NCI-H2196 treated with DMSO at 0.1 percent for 48 hours (cell line): ENCODE measurements at regions not wholly inside any gene's neighbourhood (a gene's known extent, or its start where the extent isn't known, plus 50 kb on each side); places are given as distances from the start of the nearest gene placed in this dataset.

Experiments used
- DNase-seq: peaks from one replicate; lab custom pipeline; 2025; ENCODE audit not compliant: unreplicated experiment; lab: John Stamatoyannopoulos, UW

DNA sequence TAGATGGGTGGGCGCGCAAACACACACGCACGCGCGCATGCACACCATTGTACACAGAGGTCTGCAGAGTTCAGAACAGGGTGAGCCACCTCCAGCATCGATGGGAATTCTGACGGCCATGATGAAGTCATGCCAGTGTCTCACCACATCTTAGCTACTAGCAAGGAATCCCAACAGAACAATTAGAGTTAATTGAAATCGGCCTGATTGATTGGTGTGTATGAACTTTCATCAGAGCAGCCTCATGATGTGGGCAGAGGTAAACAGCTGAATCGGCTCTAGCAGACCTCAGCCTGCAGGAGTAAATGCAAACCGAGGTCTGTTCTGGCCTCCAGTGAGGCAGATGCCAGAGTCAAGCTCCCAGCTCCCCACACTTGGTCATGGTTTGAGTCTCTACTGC, 200.6 kb downstream of the CBLN1 start:
- DNase-seq: no peak

DNA sequence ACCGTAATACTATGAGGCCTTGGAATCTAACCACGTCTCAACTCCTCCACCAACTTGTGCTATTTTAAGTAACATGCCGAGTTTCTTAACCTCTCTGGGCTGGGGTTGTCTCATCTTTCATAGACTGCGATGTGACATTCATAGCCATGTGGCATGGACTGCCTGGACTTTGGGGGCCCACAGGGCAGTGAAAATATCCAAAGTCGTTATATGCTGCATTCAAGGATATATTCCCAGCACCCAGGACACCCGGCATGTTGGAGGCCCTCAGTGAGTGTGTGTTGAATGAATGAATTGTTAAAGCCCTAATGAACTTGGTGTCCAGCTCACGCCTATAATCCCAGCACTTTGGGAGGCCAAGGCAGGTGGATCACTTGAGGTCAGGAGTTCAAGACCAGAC, 203.1 kb downstream of the CBLN1 start:
- DNase-seq: no peak

- DNase-seq: no peak
These were observed 203.5 kb downstream of the CBLN1 start for GRCh38 chr16:49078104-49078503.

DNA sequence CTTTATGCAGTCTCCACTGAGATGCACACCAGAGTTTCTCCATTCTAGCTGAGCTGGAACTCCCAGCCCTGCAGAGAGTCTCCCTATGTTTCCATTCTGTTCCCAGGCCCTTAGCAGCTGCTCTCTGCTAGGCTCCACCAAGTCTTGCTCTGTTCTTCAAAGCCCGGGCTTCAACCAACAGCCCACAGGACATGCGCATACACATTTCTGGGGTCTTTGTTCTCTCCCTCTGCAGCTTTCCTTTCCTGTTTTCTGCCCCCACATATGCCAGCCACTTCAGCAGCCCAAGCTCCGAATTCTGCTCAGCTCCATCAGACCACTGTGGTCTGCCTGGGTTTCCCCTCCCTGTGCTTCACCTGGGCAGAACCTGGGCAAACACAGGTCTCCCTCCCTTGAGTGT, 205.9 kb downstream of the CBLN1 start:
- DNase-seq: no peak

DNA sequence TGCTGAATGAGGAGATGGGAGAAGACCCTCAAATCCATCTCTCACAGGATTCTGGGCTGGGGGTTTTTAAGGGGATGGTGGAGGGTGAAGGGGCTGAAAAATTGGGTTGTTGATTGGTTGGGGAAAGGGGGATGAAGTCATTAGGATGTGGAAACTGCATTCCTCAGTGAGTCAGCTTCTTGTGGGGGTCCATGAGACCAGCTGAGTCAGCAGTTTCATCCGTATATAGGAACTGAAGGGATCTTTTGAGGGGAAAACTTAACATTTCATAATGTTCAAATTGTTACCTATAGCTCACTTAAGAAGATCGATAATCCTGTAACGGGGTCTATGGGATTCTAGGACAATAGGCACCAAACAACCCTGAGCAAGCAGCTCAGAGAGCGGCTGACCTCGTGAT, 213.4 kb downstream of the CBLN1 start:
- no peak for DNase-seq

DNA sequence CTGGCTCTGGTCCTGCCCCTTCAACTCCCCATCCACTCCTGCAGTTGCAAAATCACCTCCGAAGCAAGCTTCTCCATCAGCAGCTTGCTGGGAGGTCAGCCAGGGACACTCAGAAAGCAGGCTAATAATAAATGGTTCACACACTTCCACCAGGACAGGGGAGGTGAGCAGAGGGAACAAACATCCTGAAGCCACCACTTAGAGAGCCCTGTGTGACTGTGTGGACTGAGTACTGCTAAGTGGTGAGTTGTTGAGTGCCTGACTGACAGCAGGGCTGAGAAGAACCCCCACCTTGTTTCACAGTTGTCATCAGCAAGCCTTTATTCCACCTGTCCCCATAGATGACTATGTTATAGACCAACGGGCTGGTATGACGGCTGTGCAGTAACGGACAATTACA, 213.9 kb downstream of the CBLN1 start:
- no peak for DNase-seq

DNA sequence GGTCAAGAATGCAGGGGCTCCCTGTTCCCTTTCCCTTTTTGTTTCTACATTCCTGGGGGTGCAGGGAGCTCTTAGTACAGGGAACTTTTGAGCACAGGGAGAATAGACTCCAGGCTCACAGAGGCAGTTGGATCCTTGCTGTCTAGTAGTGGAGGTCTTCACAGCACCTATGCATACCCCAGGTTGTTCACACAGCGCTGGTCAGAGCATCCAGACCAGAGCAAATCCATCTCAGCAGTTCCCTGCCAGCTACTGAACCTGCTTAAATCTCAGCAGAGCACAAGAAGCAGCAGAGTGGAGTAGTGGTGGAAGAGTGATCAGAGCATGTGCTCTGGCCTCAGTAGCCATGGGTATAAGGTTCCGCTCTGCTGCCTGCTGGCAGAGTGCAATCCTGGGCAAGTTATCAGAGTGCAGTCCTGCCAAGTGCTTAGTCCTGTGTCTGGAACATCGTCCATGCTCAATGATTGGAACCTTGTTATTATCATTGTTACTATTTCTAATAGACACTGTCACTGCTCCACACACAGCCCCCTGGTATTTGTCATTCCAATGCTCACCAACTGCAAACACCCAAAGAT, 220.4 kb downstream of the CBLN1 start:
- no peak for DNase-seq

DNA sequence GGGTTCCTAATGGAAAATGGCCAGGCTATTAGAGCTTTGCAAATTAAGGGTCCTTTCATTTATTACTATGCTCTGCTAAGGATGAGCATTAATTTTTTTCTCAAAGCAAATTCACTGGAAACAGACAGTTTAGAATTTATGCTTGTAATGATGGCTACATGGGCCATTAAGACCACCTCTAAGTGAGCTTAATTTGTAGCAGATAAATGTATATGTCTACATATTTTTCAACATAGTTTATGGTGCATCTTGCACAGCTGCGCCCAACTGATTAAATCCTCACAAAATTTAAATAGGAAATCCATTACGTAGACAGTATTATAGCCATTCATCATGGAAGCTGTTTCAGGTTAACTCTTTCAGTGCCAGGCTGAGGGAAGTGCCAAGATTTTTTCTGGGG, 220.9 kb downstream of the CBLN1 start:
- no peak for DNase-seq

DNA sequence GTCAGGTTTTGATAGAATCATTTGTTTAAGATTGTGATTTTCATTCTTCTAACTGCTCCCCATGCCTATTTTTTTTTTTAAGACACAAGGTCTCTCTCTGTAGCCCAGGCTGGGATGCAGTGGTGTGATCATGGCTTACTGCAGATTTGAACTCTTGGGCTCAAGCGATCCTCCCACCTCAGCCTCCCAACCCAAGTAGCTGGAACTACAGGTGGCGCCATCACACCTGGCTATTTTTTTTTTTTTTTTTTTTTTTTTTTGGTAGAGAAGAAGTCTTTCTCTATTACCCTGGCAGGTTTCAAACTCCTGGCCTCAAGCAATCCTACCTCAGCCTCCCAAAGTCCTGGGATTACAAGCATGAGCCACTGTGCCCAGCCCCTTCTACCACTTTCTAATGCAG, 223.3 kb downstream of the CBLN1 start:
- DNase-seq: no peak

DNA sequence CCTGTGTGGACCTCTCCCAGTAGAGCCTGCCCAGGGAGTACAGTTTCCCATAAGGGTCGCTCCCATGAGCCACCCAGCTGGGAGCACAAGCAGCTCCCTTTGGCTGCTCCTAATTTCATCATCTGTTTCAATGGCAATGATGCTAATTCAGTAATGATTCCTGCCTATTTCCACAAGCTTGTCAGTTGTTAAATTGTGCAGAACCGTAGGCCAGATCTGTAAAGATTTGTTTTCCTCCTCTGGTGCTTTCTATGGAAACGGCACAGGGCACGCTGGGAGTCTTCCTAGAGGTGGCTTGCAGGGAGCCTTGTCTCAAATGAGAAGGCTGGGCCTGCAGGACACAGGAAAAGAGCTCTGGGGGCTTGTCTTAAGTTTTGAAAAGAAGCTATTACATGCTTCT, 223.7 kb downstream of the CBLN1 start:
- no peak for DNase-seq

GRCh38 chr16:49057391-49057790, 224.2 kb downstream of the CBLN1 start:
- no peak for DNase-seq

DNA sequence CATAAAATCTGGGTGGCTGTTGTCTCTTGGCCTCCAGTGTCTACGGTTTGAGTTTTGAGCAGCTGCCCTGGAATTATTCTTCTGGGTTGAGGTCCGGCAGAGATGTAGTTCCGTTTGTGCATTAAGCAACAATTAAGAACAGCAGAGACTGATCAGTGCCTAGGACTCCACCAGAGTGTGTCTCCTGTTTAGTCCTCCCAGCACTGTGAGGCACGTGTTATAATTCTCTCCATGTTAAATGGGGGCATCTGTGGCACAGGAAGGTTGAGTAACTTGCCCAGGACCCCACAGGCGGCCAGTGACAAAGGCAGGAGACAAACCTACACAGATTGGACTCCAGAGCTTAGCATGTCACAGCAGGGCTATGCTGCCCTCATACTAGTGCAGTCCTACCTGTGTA, 225.1 kb downstream of the CBLN1 start:
- DNase-seq: no peak

DNA sequence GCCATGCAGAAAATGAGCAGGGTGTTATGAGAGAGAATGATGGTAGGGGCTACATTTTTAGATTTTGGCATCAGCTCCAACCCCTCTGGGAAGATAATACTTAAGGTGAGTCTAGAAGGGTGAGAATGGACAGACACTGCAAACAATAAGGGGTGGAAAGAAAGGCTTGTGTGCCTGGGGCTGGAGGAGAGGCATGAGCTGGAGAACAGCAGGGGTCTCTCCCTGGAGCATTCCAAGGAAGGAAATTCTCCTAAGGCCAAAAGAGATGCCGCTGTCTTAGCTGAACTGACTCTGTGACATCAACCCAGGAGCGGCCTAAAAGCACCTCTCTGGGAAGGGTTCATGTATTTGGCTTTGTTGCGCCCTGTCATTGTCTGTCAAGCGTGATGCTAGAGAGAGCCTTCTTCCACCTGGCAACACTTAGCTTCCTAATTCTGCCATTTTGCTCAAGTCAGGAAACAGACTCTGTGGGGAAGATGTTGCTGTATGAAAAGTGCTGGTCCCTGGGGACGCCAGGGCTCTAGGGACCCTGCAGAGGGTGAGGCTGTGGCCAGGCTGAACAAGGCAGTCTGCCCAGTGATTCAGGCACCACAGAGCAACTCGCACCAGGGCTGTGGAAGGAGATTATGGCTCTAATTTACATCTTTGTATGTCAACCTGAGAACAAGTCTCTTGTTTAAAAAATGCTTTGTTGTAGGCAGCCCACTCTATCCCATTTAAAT, 225.7 kb downstream of the CBLN1 start:
- no peak for DNase-seq

DNA sequence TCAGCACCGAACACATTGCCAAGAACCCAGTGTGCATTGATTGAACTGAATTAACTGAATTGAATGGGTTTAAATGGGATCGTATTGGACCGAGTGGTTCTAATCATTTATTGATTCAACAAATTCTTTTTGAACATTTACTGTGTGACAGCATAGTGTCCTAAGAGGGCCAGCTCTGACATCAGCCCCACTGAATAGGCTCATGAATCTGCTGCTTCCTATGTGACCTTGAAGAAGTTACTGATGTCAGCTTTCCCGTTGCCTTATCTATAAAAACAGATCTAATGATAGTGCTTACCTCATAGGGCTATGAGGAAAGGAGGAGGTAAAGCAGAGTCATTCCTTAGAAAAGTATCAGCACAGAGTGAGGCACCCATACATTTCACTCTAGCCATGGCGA, 226.3 kb downstream of the CBLN1 start:
- DNase-seq: no peak

DNA sequence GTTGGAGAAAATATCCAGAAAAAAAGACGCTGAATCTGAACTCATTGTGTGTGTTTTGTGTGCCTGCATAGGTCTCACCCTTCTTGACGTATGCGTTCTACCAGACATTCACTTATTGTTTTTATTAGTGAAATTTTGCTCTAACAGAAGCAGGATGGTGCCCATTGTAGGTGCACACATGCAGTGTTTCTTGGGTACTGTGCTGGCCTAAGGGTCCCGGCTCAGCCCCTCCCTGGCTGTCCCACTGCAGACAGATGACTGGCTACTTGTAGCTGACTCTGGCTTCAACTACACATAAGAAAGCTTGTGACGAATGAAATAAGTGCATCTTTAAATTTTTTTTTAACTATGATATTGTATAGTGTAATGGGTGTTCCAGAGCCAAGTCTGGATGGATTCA, 227.0 kb downstream of the CBLN1 start:
- DNase-seq: no peak

GRCh38 chr16:49052846-49053245, 228.8 kb downstream of the CBLN1 start:
- DNase-seq: no peak

DNA sequence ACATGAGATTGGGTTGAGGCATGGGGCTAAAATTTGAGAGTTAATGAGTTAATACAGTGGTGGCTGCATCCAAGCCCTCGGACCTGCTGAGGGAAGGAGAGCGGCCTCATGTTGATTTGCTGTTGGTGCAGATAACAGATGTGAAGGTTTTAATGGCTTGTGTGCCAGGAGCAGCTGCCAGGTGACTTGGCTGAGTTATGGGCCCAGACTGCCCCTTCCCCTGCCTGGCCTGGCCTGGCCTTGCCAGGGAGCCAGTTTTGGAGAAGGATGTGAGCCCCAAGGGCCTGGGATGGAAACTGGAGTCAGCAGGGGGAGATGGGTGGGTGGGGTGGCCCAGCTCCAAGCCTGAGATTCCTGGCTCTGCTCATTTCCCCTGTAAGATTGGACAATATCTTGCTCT, 230.1 kb downstream of the CBLN1 start:
- DNase-seq: no peak

GRCh38 chr16:49050607-49051006, 231.0 kb downstream of the CBLN1 start:
- no peak for DNase-seq

GRCh38 chr16:49049644-49050043, 232.0 kb downstream of the CBLN1 start:
- DNase-seq: no peak

DNA sequence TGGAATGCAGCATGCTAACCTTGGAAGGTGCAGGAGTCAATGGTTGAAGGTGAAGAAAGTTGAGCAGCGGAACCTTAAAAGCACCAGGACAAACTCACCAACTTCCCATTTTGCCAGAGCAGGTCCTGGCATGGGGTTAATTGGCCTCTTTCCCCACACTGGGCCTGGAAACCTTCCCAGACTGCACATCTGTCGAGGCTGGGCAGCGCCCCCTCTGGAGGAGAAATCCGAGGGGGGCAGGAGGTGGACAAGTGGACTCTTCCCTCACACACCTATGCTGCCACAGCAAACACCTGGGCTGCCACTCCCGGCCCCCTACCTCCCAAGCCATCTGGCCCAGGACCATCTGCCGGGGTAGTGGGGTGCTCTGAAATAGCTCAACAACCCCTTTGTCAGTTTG, 232.4 kb downstream of the CBLN1 start:
- no peak for DNase-seq

DNA sequence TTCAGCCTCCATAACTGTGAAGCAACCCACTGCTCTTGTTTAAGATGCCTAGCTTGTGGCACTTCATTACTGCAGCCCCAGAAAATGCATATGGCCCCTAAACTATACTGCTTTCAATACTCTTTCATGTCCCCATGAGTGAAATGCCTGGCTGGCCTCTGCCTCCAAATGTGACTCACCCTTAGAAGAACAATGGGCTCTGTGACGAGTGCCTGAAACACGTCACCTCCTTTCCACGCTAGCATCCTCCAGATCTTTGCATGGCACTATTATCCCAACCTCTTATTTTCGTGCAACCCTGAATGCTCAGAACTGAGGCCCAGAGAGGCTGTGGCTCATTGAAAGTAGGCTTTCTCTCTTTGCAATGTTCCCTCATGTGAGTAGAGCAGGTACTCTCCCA, 233.1 kb downstream of the CBLN1 start:
- DNase-seq: no peak

DNA sequence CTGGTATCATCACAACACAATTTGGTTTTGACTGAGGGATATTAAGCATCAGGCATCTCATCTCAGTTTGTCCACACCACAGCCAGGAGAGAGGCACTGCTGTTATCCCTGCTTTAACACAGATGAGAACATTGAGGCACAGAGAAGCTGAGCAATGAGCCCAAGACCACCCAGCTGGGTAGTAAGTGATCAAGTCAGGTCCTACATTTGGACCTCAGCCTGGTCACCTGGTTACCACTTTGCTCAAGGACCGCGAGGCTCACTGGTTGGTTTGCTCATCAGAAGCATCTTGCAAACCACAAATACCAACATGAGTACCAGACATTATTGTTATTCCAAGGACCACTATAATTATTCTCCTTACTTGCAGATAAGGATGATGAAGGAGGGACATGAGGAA, 245.5 kb downstream of the CBLN1 start:
- DNase-seq: no peak

GRCh38 chr16:49027420-49027819, 254.2 kb downstream of the CBLN1 start:
- DNase-seq: no peak
